COR-L47 (cell line): ENCODE measurements at regions not wholly inside any gene's neighbourhood (a gene's known extent, or its start where the extent isn't known, plus 50 kb on each side); places are given as distances from the start of the nearest gene placed in this dataset.
A peak's percentile ranks its signal among the peaks of the same experiment; 100 is the strongest.
"Not testable (repeated sequence)": the region's sequence is repeated elsewhere in the genome, so short reads cannot be mapped to it uniquely, and the experiment has no call there.

ENCODE experiments used
- DNase-seq: peaks from one replicate; lab custom pipeline; 2025; lab: John Stamatoyannopoulos, UW

GRCh38 chr2:22360735-22361374 is 1024.1 kb upstream of the KLHL29 start:
- no peak for DNase-seq

- no peak for DNase-seq
Measured at GRCh38 chr2:22361571-22361970, 1023.4 kb upstream of the KLHL29 start.

- no peak for DNase-seq
Measured at GRCh38 chr2:22375096-22375495, 1009.9 kb upstream of the KLHL29 start.

DNA sequence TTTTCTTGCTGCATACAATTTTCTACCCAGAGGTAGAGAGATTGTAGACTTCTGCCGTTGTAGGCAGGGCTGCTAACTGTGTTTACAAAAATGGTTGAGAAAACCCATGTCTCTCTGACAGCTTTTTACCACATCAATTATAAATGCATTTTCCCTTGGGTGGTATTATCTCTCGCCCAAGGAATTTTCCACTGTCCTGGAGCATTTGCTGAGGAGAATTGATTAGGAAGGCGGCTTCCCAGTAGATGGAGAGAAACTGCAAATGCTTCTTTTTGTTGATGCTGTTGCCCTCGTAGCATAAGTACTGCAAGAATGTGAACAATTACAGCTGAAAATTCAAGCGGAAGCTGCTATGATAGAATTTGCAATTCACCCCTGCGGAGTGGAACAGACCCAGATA is 1007.7 kb upstream of the KLHL29 start:
- no peak for DNase-seq

DNA sequence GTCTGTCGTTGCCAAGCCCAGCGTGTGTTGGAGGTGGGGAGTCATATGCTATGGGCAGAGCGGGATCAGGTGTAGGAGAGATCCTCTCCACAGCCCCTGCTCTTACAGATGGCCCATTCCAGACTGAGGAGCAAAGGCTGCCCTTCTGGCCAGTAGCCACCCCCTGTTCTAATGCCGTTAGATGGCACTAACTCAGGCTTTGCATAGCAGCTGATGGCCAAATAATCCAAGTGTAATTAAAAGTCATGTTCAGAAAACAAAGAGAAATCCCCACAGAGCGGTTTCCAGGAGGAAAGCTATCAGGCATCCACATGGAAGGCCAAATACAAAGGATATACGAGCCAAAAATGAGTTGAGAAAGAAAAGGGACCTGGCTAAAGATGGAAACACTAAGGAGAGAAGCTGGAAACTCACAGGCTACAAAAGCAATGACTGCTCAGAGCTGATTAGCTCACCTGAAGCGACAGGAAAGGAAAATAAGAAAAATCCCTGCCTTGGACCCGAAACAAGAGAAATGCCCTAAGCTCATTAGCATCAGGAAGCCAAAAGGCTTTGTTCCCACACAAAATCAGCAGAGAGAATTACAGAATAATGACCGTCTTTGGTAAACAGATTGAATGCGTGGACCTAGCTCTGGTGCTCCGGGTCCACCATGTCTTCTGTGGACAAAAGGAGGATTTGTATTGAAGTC is 1002.4 kb upstream of the KLHL29 start:
- DNase-seq = no peak

GRCh38 chr2:22397847-22398246 is 987.1 kb upstream of the KLHL29 start:
- DNase-seq = no peak

GRCh38 chr2:22403748-22404147 is 981.2 kb upstream of the KLHL29 start:
- DNase-seq = no peak

GRCh38 chr2:22406625-22407024 is 978.4 kb upstream of the KLHL29 start:
- DNase-seq = no peak

DNA sequence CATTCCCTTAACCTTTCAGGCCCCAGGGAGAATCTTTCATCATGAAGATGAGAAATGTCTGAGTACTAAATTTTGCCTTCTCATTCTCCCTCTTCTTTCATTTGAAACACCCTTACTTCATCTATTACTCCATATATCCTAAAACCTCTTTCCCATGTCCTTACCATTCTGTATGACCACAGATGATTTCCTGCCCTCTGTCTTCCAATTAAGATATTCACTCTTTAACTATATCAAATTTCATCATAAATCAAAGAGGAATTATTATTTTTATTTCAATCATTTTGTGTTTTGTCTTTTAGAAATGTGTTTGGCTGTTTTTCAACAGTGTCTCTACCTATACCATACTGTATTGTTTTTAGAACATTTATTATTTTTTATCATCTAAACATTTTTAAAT is 964.9 kb upstream of the KLHL29 start:
- DNase-seq = no peak

DNA sequence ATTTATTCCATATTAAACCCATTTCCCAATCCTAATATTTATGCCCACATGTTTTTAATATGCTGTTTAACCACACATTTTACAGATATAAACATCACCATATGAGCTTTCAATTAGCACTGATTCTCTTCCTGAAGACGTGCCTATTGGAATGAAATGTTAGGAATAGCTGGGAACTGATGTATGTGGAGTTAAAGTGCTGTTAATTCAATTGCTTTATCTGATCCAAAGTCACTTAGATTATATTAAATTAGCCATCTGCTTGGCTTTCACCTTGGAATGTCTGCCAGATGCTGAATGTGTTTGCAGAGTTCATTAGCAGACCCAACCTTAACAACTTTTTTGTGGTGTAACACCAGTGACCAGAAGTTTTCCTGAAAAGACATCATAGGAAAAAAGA is 942.9 kb upstream of the KLHL29 start:
- no peak for DNase-seq

DNA sequence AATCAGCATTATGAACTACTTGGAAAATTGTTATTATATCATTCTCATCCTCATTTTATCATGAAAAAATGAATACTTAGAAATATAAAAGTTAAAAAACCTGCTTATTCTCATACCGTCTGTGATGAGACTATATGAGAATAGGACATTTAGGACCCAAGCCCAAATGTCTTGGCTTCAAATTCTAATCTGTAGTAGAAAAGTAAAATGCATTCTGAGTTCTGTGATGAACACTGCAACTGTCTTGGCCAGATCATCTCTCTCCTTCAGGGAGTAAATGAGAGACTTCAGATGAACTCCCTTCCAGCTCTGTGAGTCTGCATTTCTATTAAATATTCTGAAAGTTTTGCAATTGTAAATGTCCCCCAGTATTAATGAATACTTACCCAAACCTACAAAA is 940.7 kb upstream of the KLHL29 start:
- no peak for DNase-seq

- DNase-seq = peak; percentile 1
Measured at GRCh38 chr2:22449696-22450095, 935.3 kb upstream of the KLHL29 start.

GRCh38 chr2:22450831-22451230 is 934.1 kb upstream of the KLHL29 start:
- DNase-seq = peak; percentile 67

GRCh38 chr2:22454826-22455485 is 930.0 kb upstream of the KLHL29 start:
- no peak for DNase-seq

DNA sequence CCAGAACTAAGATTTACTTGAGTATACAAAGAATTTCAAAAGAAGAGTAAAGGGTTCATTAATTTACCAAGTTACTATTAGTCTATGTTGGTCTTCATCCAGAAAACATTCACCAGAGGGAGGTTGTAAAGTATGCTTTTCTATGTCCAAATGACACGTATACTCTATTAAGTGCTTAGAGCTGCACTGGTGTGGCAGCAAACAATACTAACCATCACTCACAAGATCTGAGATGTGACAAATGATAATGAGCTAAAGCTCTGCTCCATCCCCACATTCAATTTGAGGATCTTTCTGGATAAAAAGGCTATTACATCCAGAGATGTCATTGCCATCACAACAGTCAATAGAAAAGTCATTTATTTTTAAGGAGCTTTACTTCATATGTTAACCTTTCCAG is 926.5 kb upstream of the KLHL29 start:
- DNase-seq = no peak

- DNase-seq = not testable (repeated sequence)
Measured at GRCh38 chr2:22475103-22475502, 909.9 kb upstream of the KLHL29 start.

GRCh38 chr2:22478329-22478728 is 906.6 kb upstream of the KLHL29 start:
- no peak for DNase-seq

DNA sequence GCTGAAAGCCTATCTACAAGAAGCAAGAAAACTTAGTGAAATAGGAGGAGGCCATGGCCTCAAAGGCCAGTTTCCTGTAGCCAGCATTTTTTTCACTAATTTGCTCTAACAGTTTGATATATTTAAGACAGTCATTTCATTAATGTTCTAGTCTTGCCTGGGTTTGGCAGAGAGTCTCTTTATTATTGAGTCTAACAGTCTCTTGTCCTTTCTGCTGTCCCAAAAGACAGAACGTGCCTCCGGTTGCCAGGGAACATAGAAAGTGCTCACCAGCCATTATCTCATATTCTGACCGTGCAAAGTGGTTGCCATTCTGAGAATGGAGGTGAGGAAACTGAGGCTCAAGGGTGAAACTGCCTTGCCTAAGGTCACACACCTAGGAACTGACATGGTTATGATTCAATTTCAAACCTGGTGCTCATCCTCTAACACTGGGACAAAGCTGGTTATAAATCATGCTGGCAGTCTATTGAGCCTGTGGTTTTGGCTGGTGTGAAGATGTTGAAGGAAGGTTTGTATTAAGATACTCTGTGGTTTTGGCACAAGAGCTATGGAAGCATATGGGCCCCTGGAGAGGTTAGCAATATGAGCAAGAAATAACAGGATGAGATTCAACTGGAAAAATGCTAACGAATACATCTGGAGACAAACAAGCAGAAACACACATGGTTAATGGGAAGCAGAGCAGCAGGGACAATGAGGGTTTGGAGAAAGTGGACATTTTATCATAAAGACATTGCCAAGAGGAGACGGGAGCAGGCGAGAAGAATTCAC is 903.3 kb upstream of the KLHL29 start:
- no peak for DNase-seq

GRCh38 chr2:22483036-22483435 is 901.9 kb upstream of the KLHL29 start:
- no peak for DNase-seq

- DNase-seq = no peak
Measured at GRCh38 chr2:22485486-22485885, 899.5 kb upstream of the KLHL29 start.

GRCh38 chr2:22486343-22486742 is 898.6 kb upstream of the KLHL29 start:
- no peak for DNase-seq

DNA sequence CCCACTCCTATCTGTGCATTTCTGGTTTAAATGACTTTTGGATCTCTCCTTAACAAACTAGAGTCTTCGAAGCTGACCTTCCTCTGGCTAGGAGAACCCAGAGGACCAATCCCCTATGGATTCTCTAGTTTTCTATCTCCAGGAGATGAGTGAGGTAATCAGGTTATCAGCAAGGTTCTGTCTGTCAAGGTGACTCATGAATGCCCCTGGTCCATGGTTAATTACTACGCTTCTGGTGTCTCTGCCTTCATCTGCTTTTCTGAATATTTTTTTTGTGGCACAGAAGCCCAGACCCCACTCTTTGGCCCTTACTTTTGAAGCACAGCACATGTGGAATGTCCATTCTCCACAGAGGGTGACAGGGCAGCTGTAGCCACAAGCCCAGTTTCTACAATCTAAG is 897.9 kb upstream of the KLHL29 start:
- DNase-seq = no peak

DNA sequence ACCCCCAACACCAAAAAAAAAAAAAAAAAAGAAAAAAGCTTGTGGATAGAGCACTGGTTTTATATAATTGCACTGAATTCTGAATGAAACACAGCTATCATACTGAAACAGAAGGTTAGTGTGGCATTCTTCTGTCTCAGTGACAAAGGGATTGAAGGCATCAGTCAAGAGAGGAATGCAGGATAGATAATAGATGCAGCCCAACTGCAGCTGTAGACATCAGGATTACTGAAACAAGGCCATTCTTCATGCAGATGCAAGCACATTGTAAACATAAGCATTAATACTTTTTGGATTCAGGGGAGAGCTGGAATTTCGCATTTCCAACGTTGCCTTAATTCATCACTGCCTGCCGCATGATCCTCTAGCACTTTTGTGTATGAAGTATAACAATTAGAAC is 897.4 kb upstream of the KLHL29 start:
- no peak for DNase-seq
